HG02798 (cell line): ENCODE measurements at regions not wholly inside any gene's neighbourhood (a gene's known extent, or its start where the extent isn't known, plus 50 kb on each side); places are given as distances from the start of the nearest gene placed in this dataset.

Experiments used
- ATAC-seq: cut with Tn5 transposase; IDR thresholded peaks from one replicate; pipeline ENCODE4 v1.9.1; 2021; ENCODE audit warnings: mild to moderate bottlenecking; ENCODE audit not compliant: unreplicated experiment, poor library complexity

GRCh38 chr5:18740301-18740700 lies 1106.0 kb downstream of the TAF11L14 start:
- peak; percentile 36 for ATAC-seq

- ATAC-seq = no peak
Observed at GRCh38 chr5:18742830-18743229, 1108.6 kb downstream of the TAF11L14 start.

GRCh38 chr5:18744441-18744840 lies 1110.2 kb downstream of the TAF11L14 start:
- no peak for ATAC-seq

- ATAC-seq = peak; percentile 36
Observed at GRCh38 chr5:18745042-18745987, 1111.1 kb downstream of the TAF11L14 start.

- ATAC-seq = peak; percentile 74
Observed at GRCh38 chr5:18745988-18746615, 1111.8 kb downstream of the TAF11L14 start.

GRCh38 chr5:18749763-18750162 lies 1115.5 kb downstream of the TAF11L14 start:
- ATAC-seq = peak; percentile 49

GRCh38 chr5:18752317-18752716 lies 1118.1 kb downstream of the TAF11L14 start:
- ATAC-seq = no peak

- no peak for ATAC-seq
Observed at GRCh38 chr5:18754201-18754600, 1119.9 kb downstream of the TAF11L14 start.

- peak; percentile 69 for ATAC-seq
Observed at GRCh38 chr5:18761801-18762200, 1127.5 kb downstream of the TAF11L14 start.

GRCh38 chr5:18764161-18764560 lies 1129.9 kb downstream of the TAF11L14 start:
- no peak for ATAC-seq

- ATAC-seq = no peak
Observed at GRCh38 chr5:18765304-18765703, 1131.0 kb downstream of the TAF11L14 start.

- ATAC-seq = no peak
Observed at GRCh38 chr5:18771097-18771610, 1136.9 kb downstream of the TAF11L14 start.

GRCh38 chr5:18772475-18772874 lies 1138.2 kb downstream of the TAF11L14 start:
- ATAC-seq = peak; percentile 92

- ATAC-seq = no peak
Observed at GRCh38 chr5:18778225-18778624, 1144.0 kb downstream of the TAF11L14 start.

GRCh38 chr5:18789218-18789998 lies 1155.1 kb downstream of the TAF11L14 start:
- no peak for ATAC-seq

GRCh38 chr5:18792145-18792544 lies 1157.9 kb downstream of the TAF11L14 start:
- no peak for ATAC-seq

- ATAC-seq = no peak
Observed at GRCh38 chr5:18797222-18797621, 1163.0 kb downstream of the TAF11L14 start.

- ATAC-seq = no peak
Observed at GRCh38 chr5:18798058-18798457, 1163.8 kb downstream of the TAF11L14 start.

- ATAC-seq = no peak
Observed at GRCh38 chr5:18799482-18800128, 1165.3 kb downstream of the TAF11L14 start.
